ENCODE measurements at regions not wholly inside any gene's neighbourhood (a gene's known extent, or its start where the extent isn't known, plus 50 kb on each side); places are given as distances from the start of the nearest gene placed in this dataset.

DNA sequence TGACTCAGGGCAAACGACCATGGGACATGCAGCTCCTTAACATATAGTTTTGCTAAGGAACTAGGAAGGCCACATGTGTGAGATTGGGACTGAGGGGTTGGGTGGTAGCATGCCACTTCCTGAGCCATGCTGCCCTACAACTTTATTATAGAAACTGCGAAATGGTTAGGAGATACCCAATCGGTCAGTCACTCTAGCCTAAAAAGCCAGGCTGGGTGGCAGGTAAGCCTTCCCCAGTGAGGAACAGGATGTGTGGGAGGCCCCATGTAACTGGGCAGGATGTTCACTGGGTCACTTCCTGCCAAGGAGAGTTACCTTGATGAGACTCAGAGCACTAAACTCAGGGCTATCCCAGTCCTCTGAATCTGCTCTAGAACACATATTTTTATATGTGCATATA lies 123.5 kb downstream of the MAP3K7 start:
- DNase-seq (ENCODE audit: low spot score) = no peak
- in situ Hi-C loops (cut with MboI; ENCODE audit: low pct_unique_long_range_greater_than_20kb, low sequenced_read_pairs, unreplicated experiment) = no loop called here
- TF ChIP-seq, protein P1, sequence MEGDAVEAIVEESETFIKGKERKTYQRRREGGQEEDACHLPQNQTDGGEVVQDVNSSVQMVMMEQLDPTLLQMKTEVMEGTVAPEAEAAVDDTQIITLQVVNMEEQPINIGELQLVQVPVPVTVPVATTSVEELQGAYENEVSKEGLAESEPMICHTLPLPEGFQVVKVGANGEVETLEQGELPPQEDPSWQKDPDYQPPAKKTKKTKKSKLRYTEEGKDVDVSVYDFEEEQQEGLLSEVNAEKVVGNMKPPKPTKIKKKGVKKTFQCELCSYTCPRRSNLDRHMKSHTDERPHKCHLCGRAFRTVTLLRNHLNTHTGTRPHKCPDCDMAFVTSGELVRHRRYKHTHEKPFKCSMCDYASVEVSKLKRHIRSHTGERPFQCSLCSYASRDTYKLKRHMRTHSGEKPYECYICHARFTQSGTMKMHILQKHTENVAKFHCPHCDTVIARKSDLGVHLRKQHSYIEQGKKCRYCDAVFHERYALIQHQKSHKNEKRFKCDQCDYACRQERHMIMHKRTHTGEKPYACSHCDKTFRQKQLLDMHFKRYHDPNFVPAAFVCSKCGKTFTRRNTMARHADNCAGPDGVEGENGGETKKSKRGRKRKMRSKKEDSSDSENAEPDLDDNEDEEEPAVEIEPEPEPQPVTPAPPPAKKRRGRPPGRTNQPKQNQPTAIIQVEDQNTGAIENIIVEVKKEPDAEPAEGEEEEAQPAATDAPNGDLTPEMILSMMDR (IDR thresholded peaks at IDR 0.05; ENCODE audit: extremely low read depth, insufficient read depth, missing control alignments) = no peak

DNA sequence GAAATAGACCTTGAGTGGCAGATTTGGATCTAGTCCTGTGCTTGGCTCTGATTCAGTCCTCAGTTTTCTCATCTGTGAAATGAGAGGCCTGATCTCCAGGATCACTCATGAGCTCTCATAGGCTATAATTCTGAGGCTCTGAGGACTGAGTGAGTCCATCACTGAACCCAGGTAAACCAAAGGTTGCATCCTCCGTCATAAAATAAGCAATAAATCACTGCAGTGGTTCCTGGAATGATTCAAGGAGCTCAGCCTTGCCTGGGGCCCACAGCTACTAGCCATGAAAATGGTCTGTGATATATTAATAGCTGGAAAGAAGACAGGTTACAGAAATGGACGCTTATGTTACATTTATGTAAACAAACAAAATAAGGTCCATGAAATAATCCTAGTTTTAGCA lies 124.8 kb downstream of the MAP3K7 start:
- TF ChIP-seq, protein P1 (IDR thresholded peaks at IDR 0.05; ENCODE audit: extremely low read depth, insufficient read depth, missing control alignments) = no peak
- no peak for DNase-seq (ENCODE audit: low spot score)
- in situ Hi-C loops (cut with MboI; ENCODE audit: low pct_unique_long_range_greater_than_20kb, low sequenced_read_pairs, unreplicated experiment) = no loop called here

DNA sequence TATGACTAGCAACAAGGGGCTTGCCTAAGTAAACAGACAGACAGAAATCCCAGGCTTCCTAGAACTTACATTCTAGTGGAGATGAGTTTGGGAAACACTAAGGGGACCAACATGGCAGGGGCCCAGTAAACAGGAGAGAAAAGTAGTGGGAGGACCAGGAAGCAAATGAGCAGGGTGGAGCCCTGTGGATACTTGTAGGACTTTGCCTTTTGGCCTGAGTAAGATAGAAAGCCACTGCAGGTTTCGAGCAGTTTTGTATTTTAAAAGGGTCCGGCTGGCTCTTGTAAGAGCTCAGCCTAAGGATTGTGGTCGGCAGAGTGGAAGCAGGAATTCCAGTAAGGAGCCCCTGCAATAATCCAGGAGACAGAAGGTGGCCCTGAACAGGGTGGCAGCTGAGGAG lies 125.5 kb downstream of the MAP3K7 start:
- in situ Hi-C loops (cut with MboI; ENCODE audit: low pct_unique_long_range_greater_than_20kb, low sequenced_read_pairs, unreplicated experiment) = no loop called here

DNA sequence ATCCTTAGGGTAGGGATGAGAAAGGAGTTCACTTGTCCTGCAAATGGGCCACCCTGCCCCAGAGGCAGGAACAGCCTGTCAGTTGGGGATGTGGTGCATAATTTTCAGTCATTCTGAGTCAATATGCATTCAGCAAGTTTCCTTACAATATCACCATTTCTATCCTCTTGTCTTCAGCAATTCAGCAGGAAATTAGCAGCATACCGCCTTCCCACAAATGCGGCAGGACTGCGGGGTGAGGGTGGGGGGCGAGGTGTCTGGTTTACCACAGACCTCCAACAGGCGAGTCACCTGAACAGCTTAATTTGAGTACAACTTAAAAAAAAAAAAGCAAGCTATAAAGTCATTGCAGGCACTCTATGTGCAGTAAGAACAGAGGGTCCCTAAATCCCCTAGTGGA lies 126.8 kb downstream of the MAP3K7 start:
- TF ChIP-seq, protein P1 (IDR thresholded peaks at IDR 0.05; ENCODE audit: extremely low read depth, insufficient read depth, missing control alignments) = no peak
- no peak for DNase-seq (ENCODE audit: low spot score)
- in situ Hi-C loops (cut with MboI; ENCODE audit: low pct_unique_long_range_greater_than_20kb, low sequenced_read_pairs, unreplicated experiment) = no loop called here

More for the DNA sequence above, 125.5 kb downstream of the MAP3K7 start:
- no peak for DNase-seq (ENCODE audit: low spot score)
- TF ChIP-seq, protein P1 (IDR thresholded peaks at IDR 0.05; ENCODE audit: extremely low read depth, insufficient read depth, missing control alignments) = no peak

DNA sequence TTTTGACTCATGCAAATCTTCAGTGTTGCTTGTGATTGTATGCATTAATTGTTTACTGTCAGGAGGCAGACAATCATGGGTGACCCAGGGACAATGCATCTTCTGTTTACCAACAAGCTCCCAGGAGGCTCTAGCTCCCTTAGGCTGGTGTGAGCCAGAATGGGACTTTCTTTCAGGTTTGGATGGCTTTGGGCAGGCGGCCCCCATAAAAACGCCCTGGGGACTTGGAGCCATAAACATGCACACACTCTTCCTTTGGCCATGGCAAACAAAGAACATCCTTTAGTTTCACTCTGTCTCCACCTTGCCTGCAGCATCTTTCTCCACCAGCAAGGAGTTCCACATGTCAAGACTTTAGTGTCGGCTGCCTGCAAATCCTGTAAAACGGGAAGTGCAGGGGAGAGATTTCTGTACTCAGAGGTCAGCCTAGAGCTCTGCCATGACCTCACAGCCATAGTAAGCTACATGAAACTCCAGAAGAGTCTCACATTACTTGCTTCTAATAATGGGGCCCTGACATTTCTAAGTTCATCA lies 127.6 kb downstream of the MAP3K7 start:
- DNase-seq (ENCODE audit: low spot score) = no peak
- TF ChIP-seq, protein P1 (IDR thresholded peaks at IDR 0.05; ENCODE audit: extremely low read depth, insufficient read depth, missing control alignments) = no peak
- in situ Hi-C loops (cut with MboI; ENCODE audit: low pct_unique_long_range_greater_than_20kb, low sequenced_read_pairs, unreplicated experiment) = no loop called here

DNA sequence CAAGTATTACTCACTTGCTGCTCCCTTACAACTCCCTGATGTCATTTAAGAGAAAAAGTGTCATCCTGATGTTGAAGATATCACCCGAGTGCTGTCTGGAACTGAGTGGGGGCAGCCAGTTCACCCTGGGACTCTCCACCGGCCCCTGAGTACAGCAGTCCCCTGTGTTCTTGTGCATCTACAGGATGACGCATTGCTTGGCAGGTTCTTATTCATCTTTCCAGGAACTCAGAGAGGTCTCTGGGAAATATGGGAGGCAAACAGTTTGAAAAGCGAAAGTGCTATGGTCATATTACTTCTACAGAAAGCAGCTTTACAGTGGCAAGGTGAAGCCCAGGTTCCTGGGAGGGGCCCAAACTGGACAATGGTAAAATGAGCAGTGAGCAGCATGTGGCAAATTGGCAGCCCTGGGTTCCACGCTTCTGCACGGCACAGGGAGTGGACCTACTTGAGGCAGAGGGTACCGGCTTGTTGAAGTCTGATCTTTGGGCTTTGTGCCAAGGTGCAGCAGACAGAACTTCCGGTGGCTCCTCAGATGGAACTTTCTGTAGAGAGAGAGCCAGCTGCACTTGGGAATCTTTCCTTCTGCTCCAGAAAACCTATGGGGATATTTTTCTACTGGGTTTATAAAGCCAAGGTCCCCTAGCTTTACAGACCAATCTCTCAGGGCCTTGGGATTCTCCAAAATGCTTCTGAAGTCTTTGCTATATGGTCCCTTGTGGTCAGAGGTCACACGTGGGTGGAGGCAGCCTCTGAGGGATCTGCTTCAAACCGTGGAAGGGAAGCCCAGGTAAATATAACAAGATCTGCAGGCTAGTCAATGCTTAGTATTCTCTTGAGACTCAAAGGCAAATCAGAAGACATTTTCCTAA lies 128.3 kb downstream of the MAP3K7 start:
- in situ Hi-C loops (cut with MboI; ENCODE audit: low pct_unique_long_range_greater_than_20kb, low sequenced_read_pairs, unreplicated experiment) = no loop called here
- TF ChIP-seq, protein P1 (IDR thresholded peaks at IDR 0.05; ENCODE audit: extremely low read depth, insufficient read depth, missing control alignments) = no peak
- no peak for DNase-seq (ENCODE audit: low spot score)
